H1 (cell line): ENCODE measurements at regions not wholly inside any gene's neighbourhood (a gene's known extent, or its start where the extent isn't known, plus 50 kb on each side); places are given as distances from the start of the nearest gene placed in this dataset.

Experiments
- BCL11A ChIP-seq, 2 experiments: IDR thresholded peaks; one replicate each; pipeline ENCODE4 v1.6.1; 2011; ENCODE audit warnings: low read depth in 2 of 2, low read length in 2 of 2, mild to moderate bottlenecking in 2 of 2
- CTCF ChIP-seq, 3 experiments: IDR thresholded peaks; 1 replicate in 2 of 3; 2 replicates in 1 of 3; pipeline versions ENCODE4 v1.5.1 to v1.6.1; 2011; ENCODE audit warnings: low read length in 3 of 3, mild to moderate bottlenecking in 3 of 3, inconsistent platforms in 2 of 3, low read depth in 1 of 3, moderate library complexity in 1 of 3; ENCODE audit not compliant: insufficient read depth in 1 of 3; ENCODE audit errors: control extremely low read depth in 1 of 3
- RAD21 ChIP-seq, 2 experiments: IDR thresholded peaks in 1 of 2; conservative IDR thresholded peaks in 1 of 2; 2 replicates each; pipeline ENCODE4 v1.6.1; 2011; ENCODE audit warnings: low read depth in 2 of 2, low read length in 2 of 2, improper control_type of control experiment in 1 of 2, inconsistent platforms in 1 of 2, mild to moderate bottlenecking in 1 of 2, moderate library complexity in 1 of 2

DNA sequence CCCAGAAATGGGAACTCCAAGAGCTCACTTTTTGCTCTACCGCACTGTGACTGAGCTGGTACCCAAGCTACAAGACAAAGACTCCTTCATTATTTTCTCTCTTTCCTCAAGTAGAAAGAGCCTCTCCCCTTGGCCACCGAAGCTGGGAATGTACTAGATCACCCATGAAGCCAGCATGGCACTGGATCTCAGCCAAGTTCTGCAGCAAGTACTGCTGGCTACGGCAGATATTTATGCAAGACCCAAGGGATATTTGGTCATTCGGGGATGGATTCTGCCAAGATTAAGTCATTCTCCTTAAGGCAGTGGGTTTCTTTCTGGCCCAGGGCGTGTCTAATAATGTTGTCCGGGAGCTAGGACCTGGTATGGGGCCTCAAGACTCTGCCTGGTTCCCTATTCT lies 633.5 kb downstream of the SLITRK1 start:
- TF ChIP-seq CTCF (IDR thresholded peaks at IDR 0.05; ENCODE audit: control extremely low read depth in 1 of 3, insufficient read depth in 1 of 3, low read depth in 1 of 3, low read length in 3 of 3) (no peak), RAD21 (IDR thresholded peaks at IDR 0.05 in 1 of 2, conservative IDR thresholded peaks at IDR 0.05 in 1 of 2; ENCODE audit: low read depth in 2 of 2, low read length in 2 of 2) (no peak), BCL11A (IDR thresholded peaks at IDR 0.05; ENCODE audit: low read depth in 2 of 2, low read length in 2 of 2) (no peak)
